IPS-20b (cell line): ENCODE measurements at regions not wholly inside any gene's neighbourhood (a gene's known extent, or its start where the extent isn't known, plus 50 kb on each side); places are given as distances from the start of the nearest gene placed in this dataset.
"Not testable (repeated sequence)": the region's sequence is repeated elsewhere in the genome, so short reads cannot be mapped to it uniquely, and the experiment has no call there.

ENCODE experiments used
- H3K27ac ChIP-seq: one replicate; pipeline ENCODE4 v1.5.1; 2013; ENCODE audit warnings: low read length
- H3K27me3 ChIP-seq: 2 replicates; pipeline ENCODE4 v1.6.1; 2013; ENCODE audit warnings: mild to moderate bottlenecking, low read length, inconsistent platforms; ENCODE audit not compliant: insufficient read depth
- H3K36me3 ChIP-seq: 2 replicates; pipeline ENCODE4 v1.6.1; 2013; ENCODE audit warnings: low read depth, mild to moderate bottlenecking, inconsistent platforms, low read length, moderate library complexity; ENCODE audit not compliant: insufficient read depth
- H3K4me1 ChIP-seq: 2 replicates; pipeline ENCODE4 v1.6.1; 2013; ENCODE audit warnings: mild to moderate bottlenecking, control low read depth, inconsistent platforms, low read length, moderate library complexity; ENCODE audit not compliant: insufficient read depth
- H3K4me3 ChIP-seq: 2 replicates; pipeline ENCODE4 v1.5.1; 2013; ENCODE audit warnings: mild to moderate bottlenecking, low read length, inconsistent platforms
- H3K9ac ChIP-seq: 2 replicates; pipeline ENCODE4 v1.6.1; 2013; ENCODE audit warnings: low read depth, mild to moderate bottlenecking, inconsistent platforms, low read length, moderate library complexity
- H3K9me3 ChIP-seq: 2 replicates; pipeline ENCODE4 v1.6.1; 2013; ENCODE audit warnings: mild to moderate bottlenecking, low read depth, low read length, inconsistent platforms; ENCODE audit not compliant: insufficient read depth

DNA sequence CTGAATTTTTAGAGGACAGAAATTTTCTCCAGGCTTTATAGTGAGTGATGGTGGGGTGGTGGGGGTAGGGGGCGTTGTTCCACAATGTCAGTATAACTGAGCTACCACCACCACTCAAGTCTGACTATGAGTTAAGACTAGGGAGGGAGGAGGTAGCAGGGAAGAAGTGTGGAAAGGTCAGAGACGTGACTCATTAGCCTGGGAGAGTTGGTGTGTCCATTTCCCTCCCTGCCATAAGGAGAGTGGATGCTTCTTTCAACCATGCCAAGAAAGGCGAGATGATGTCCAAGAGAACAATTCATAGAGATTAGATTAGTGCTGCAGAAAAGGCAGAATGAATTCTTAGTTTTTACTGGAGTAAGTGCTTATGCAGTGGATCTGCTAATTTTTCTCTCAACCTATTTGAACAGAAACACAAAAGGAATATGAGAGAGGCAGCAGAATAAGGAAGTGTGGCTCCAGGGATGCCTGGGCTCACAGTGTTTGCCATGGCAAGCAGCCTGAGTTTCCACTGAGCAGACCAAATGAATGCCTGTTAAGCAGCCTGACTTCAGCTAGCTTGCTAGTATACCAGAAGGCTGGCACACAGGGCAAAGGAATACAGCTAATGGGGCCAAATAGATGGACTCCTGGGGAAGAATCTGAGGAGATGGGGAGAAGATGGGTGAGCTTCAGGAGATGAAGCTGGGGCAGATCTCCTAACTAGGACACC, 708.9 kb downstream of the NTRK3 start:
- Histone ChIP-seq H3K27me3 (no peaks in the 10 kb centered on the region), H3K27ac (no peak overlapping the region), H3K9ac (no peak overlapping the region), H3K4me3 (no peak overlapping the region), H3K4me1 (no peaks in the 10 kb centered on the region), H3K9me3 (no peaks in the 10 kb centered on the region), H3K36me3 (no peaks in the 10 kb centered on the region)

DNA sequence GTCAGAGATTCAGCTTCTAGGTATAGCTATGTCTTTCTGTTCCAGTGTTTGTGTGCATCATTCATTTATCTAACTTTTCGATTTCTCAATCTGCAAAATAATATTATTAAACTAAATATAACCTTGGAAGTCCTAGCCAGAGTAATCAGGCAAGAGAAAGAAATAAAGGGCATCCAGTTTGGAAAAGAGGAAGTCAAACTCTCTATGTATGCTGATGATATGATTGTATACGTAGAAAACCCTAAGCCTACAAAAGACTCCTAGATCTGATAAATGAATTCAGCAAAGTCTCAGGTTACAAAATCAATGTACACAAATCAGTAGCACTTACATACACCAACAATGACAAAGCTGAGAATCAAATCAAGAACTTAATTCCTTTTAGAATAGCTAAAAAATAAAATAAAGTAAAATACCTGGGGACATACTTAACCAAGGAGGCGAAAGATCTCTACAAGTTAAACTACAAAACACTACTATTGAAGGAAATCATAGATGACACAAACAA, 718.2 kb downstream of the NTRK3 start:
- no peaks in the 10 kb centered on the region for H3K36me3 ChIP-seq
- no peak overlapping the region for H3K9ac ChIP-seq
- H3K4me3 ChIP-seq, result no peak overlapping the region
- H3K4me1 ChIP-seq, result no peaks in the 10 kb centered on the region
- H3K27ac ChIP-seq, result no peak overlapping the region
- H3K27me3 ChIP-seq, result no peaks in the 10 kb centered on the region
- H3K9me3 ChIP-seq, result no peaks in the 10 kb centered on the region

DNA sequence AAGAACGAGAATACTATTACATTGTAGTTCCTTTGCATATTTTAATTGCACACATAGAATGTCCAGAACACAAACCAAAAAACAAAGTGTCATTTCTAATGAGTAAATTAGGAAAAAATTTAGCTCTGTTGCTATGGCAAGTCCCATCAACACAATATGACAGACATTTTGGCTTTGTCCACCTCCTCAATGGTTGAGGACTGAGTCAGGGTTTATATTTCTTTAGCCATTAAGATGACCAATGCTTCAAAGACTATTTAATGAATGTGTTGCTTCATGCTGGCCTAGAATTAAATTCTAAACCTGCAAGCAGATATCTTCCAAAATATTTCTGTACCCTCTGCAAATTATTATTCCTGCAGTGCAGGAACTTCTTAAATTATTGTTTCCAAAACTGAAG, 719.2 kb downstream of the NTRK3 start:
- Histone ChIP-seq H3K4me1 (no peaks in the 10 kb centered on the region), H3K9me3 (no peaks in the 10 kb centered on the region), H3K27me3 (no peaks in the 10 kb centered on the region), H3K36me3 (no peaks in the 10 kb centered on the region), H3K4me3 (no peak overlapping the region), H3K9ac (no peak overlapping the region), H3K27ac (no peak overlapping the region)

DNA sequence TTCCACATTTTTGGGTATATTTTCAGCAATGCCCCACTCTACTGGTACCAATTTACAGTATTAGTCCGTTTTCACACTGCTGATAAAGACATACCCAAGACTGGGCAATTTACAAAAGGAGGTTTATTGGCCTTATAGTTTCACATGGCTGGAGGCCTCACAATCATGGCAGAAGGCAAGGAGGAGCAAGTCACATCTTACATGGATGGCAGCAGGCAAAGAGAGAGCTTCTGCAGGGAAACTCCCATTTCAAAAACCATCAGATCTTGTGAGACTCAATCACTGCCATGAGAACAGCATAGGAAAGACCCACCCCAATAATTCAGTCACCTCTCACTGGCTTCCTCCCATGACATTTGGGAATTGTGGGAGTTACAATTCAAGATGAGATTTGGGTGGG, 722.9 kb downstream of the NTRK3 start:
- not testable (repeated sequence) for H3K27ac ChIP-seq, H3K9ac ChIP-seq, H3K9me3 ChIP-seq, H3K27me3 ChIP-seq, H3K4me3 ChIP-seq, H3K36me3 ChIP-seq, H3K4me1 ChIP-seq

DNA sequence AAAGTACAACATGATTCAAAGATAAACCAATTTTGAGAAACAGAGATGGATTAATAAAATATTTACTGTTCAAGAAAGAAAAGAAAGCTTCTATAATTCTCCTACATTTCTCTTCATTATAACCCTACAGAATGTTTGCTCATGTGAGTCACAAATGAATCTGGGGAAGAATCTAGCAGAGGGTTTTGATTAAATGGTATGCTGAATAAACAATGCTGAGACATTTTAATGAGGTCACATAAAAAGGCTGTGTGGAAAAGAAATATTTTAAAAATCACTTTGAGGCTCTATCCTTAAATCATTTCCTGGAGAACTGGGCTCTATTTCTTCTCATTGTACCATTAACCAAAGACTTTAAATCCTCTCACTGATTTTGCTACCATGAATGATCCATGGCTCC, 727.7 kb downstream of the NTRK3 start:
- no peaks in the 10 kb centered on the region for H3K36me3 ChIP-seq
- no peak overlapping the region for H3K4me3 ChIP-seq
- H3K27me3 ChIP-seq, result no peaks in the 10 kb centered on the region
- no peak overlapping the region for H3K9ac ChIP-seq
- no peak overlapping the region for H3K27ac ChIP-seq
- no peaks in the 10 kb centered on the region for H3K4me1 ChIP-seq
- no peaks in the 10 kb centered on the region for H3K9me3 ChIP-seq

DNA sequence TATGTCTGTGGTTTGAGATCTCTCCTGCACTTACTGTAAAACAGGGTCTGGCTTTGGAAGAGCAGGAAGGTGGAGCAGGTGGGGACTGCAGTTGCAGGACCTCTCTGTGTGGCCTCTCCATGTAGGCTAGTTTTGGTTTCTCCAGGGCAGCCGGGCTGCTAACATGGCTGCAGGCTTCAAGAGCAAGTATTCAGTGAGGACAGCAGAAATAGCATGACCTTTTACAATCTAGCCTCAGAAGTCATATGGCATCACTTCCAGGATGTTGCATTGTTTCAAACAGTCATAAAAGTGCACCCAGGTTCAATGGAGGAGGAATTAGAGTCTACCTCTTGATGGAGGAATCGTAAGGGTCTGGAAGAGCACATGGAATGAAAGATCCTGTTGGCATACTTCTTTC, 728.7 kb downstream of the NTRK3 start:
- H3K36me3 ChIP-seq, result no peaks in the 10 kb centered on the region

DNA sequence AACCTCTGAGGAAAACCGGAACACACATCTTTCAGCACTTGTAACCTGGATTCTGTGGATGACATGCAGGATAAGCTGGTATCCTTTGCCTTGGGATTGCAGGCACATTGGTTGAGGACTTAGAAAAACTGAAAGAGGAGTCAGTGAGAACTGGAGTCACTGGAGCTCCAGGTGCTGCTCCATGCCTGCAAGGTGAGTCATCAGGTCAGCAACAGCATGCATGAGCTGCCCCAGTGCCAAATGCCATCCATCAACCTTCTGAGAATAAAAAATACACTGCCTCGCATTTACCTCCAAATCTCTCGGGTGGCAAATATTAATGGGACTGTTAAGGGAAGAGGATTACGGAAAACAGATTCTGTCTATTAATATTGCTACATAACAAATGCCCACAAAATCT, 729.1 kb downstream of the NTRK3 start:
- Histone ChIP-seq H3K36me3 (no peaks in the 10 kb centered on the region), H3K9ac (no peak overlapping the region), H3K27ac (no peak overlapping the region), H3K4me3 (no peak overlapping the region), H3K9me3 (no peaks in the 10 kb centered on the region), H3K27me3 (no peaks in the 10 kb centered on the region), H3K4me1 (no peaks in the 10 kb centered on the region)

More for the DNA sequence above, 728.7 kb downstream of the NTRK3 start:
- no peaks in the 10 kb centered on the region for H3K9me3 ChIP-seq
- no peak overlapping the region for H3K4me3 ChIP-seq
- H3K9ac ChIP-seq, result no peak overlapping the region
- H3K4me1 ChIP-seq, result no peaks in the 10 kb centered on the region
- no peaks in the 10 kb centered on the region for H3K27me3 ChIP-seq
- H3K27ac ChIP-seq, result no peak overlapping the region

DNA sequence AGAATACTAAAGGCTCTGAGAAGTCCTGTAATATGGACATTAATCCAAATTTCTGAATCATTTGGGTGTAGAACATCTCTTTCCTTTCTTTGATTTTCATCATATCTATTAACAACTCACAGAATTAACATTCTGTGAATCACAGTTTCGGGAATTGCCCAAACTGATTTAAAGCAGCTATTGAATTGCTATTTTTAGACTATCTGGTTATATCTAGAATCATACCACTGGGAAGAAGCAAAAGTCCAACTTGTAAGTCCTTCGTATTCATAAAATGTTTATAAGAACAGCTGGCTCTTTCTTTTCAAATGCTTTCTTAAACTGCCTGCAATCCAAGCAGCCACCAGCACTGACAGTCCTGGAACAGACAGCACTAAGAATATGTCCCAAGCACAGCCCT, 733.0 kb downstream of the NTRK3 start:
- H3K4me3 ChIP-seq, result no peak overlapping the region
- no peaks in the 10 kb centered on the region for H3K27me3 ChIP-seq
- no peak overlapping the region for H3K9ac ChIP-seq
- no peaks in the 10 kb centered on the region for H3K9me3 ChIP-seq
- no peak overlapping the region for H3K27ac ChIP-seq
- no peaks in the 10 kb centered on the region; the same call in 1 of the 2 replicates for H3K4me1 ChIP-seq
- H3K36me3 ChIP-seq, result no peaks in the 10 kb centered on the region

DNA sequence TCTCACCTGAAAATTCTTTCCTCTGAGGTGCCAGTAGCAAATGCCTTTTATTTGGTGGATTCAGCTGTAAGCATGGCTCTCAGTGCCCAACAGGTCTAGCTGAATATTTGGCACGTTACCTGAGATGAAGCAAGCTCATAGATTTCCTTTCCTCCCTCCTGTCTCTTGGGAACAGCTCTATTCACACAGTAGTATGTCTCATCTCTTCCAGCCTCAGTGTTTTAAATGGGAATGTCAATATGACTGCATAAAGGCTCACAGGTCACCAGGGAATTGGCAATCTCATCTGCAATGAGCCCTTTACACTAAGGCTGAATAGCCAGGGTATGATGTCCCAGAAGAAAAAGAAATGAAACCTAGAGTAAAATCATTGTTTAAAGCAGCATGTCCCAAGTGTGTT, 733.5 kb downstream of the NTRK3 start:
- Histone ChIP-seq H3K4me3 (no peak overlapping the region), H3K27ac (no peak overlapping the region), H3K9ac (no peak overlapping the region), H3K4me1 (no peaks in the 10 kb centered on the region; the same call in 1 of the 2 replicates), H3K9me3 (no peaks in the 10 kb centered on the region), H3K27me3 (no peaks in the 10 kb centered on the region), H3K36me3 (no peaks in the 10 kb centered on the region)

DNA sequence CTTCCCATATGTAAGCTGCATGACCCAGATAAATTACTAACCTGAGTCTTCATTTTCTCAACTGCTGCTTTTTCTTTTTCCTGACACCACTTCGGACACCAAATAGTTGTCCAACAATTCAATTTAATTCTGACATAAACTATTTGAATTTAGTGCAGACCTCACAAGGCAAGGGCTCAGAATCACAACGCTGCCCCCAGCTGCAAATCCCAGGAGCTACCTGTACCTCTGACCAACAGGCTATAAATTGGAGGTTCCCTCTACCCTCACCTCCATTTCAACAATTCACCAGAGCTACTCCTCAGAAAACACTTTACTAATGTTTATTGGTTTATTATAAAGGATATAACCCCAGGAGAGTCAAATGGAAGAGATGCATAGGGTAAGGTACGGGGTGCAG, 737.6 kb downstream of the NTRK3 start:
- no peaks in the 10 kb centered on the region; the same call in 1 of the 2 replicates for H3K4me1 ChIP-seq
- no peaks in the 10 kb centered on the region for H3K27me3 ChIP-seq
- no peaks in the 10 kb centered on the region for H3K36me3 ChIP-seq
- H3K4me3 ChIP-seq, result no peak overlapping the region
- H3K9me3 ChIP-seq, result no peaks in the 10 kb centered on the region
- H3K9ac ChIP-seq, result no peak overlapping the region
- no peak overlapping the region for H3K27ac ChIP-seq

DNA sequence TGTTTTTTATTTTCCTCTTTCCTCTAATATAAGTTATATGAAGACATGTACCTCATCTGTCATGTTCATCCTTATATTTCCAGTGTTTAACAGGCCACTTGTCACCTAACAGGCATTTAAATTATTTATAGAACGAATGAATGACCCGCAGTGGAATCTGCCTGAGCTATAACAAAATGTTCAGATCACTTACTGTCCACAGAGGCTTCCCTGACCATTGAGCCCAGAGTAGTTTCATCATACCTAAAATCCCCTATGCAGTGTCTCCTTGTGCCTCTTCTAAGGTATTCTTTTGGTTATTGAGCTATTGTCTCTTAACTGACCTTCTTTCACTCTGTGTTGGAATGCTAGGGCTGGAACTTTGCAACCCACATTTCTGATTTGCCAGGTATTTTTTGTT, 748.5 kb downstream of the NTRK3 start:
- H3K4me3 ChIP-seq, result no peak overlapping the region
- no peaks in the 10 kb centered on the region for H3K9me3 ChIP-seq
- H3K27me3 ChIP-seq, result no peaks in the 10 kb centered on the region
- H3K27ac ChIP-seq, result no peak overlapping the region
- H3K4me1 ChIP-seq, result no peaks in the 10 kb centered on the region
- H3K9ac ChIP-seq, result no peak overlapping the region
- no peaks in the 10 kb centered on the region for H3K36me3 ChIP-seq

DNA sequence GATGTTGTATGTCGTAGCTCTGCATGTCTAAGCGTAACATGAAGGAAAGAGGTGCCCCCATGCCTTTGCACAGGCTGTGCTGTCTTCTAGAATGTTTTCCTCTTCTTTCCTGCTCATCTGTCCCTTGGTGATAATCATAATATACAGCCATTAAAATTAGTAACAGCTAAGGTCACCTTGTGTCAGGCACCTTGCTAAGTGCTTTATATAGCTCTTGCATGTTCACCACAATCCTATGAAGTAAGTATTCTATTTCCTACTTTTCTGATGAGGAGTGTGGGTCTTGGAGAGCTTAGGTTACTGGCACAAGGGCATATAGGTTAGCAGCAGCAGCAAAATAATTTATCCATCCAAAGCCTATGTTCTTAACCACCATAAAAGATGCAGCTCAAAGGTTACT, 754.4 kb downstream of the NTRK3 start:
- Histone ChIP-seq H3K4me1 (no peaks in the 10 kb centered on the region), H3K4me3 (no peak overlapping the region), H3K36me3 (no peaks in the 10 kb centered on the region), H3K9ac (no peak overlapping the region), H3K27me3 (no peaks in the 10 kb centered on the region), H3K9me3 (no peaks in the 10 kb centered on the region), H3K27ac (no peak overlapping the region)
